GM19395 (cell line): ENCODE measurements at regions not wholly inside any gene's neighbourhood (a gene's known extent, or its start where the extent isn't known, plus 50 kb on each side); places are given as distances from the start of the nearest gene placed in this dataset.
"Not testable (repeated sequence)": the region's sequence is repeated elsewhere in the genome, so short reads cannot be mapped to it uniquely, and the experiment has no call there.

Source experiments
- ATAC-seq: cut with Tn5 transposase; IDR thresholded peaks from one replicate; pipeline ENCODE4 v1.9.1; 2021; ENCODE audit warnings: mild to moderate bottlenecking, moderate library complexity; ENCODE audit not compliant: unreplicated experiment

GRCh38 chr19:14328406-14328805 lies 52.8 kb upstream of the ADGRE5 start:
- no peak for ATAC-seq

- not testable (repeated sequence) for ATAC-seq
These were observed 54.2 kb upstream of the ADGRE5 start for GRCh38 chr19:14327061-14327460.

GRCh38 chr19:14325863-14326262 lies 55.4 kb upstream of the ADGRE5 start:
- no peak for ATAC-seq

- no peak for ATAC-seq
These were observed 56.1 kb upstream of the ADGRE5 start for GRCh38 chr19:14325134-14325533.

- no peak for ATAC-seq
These were observed 58.3 kb upstream of the ADGRE5 start for GRCh38 chr19:14322889-14323463.

- ATAC-seq: no peak
These were observed 61.0 kb upstream of the ADGRE5 start for GRCh38 chr19:14320253-14320652.

- not testable (repeated sequence) for ATAC-seq
These were observed 61.5 kb upstream of the ADGRE5 start for GRCh38 chr19:14319720-14320119.

GRCh38 chr19:14318873-14319272 lies 62.4 kb upstream of the ADGRE5 start:
- no peak for ATAC-seq

GRCh38 chr19:14317157-14317556 lies 64.1 kb upstream of the ADGRE5 start:
- ATAC-seq: no peak

GRCh38 chr19:14315433-14315832 lies 65.8 kb upstream of the ADGRE5 start:
- no peak for ATAC-seq

- ATAC-seq: no peak
These were observed 71.2 kb upstream of the ADGRE5 start for GRCh38 chr19:14310055-14310454.

GRCh38 chr19:14305706-14306105 lies 75.5 kb upstream of the ADGRE5 start:
- no peak for ATAC-seq

GRCh38 chr19:14301150-14301549 lies 80.1 kb upstream of the ADGRE5 start:
- no peak for ATAC-seq

GRCh38 chr19:14300303-14300702 lies 80.9 kb upstream of the ADGRE5 start:
- ATAC-seq: no peak

- ATAC-seq: not testable (repeated sequence)
These were observed 81.9 kb upstream of the ADGRE5 start for GRCh38 chr19:14299224-14299827.

GRCh38 chr19:14297883-14298576 lies 83.2 kb upstream of the ADGRE5 start:
- not testable (repeated sequence) for ATAC-seq

GRCh38 chr19:14294974-14295373 lies 86.3 kb upstream of the ADGRE5 start:
- not testable (repeated sequence) for ATAC-seq

GRCh38 chr19:14293816-14294170 lies 87.5 kb upstream of the ADGRE5 start:
- not testable (repeated sequence) for ATAC-seq

- not testable (repeated sequence) for ATAC-seq
These were observed 87.3 kb upstream of the ADGRL1 start for GRCh38 chr19:14293101-14293815.

- ATAC-seq: not testable (repeated sequence)
These were observed 83.8 kb upstream of the ADGRL1 start for GRCh38 chr19:14289810-14290209.

- ATAC-seq: not testable (repeated sequence)
These were observed 81.9 kb upstream of the ADGRL1 start for GRCh38 chr19:14287837-14288236.

- ATAC-seq: not testable (repeated sequence)
These were observed 80.6 kb upstream of the ADGRL1 start for GRCh38 chr19:14286594-14286993.
